HG03378 (cell line): ENCODE measurements at regions not wholly inside any gene's neighbourhood (a gene's known extent, or its start where the extent isn't known, plus 50 kb on each side); places are given as distances from the start of the nearest gene placed in this dataset.
A peak's percentile ranks its signal among the peaks of the same experiment; 100 is the strongest.
"Not testable (repeated sequence)": the region's sequence is repeated elsewhere in the genome, so short reads cannot be mapped to it uniquely, and the experiment has no call there.

ENCODE experiments used
- ATAC-seq: cut with Tn5 transposase; IDR thresholded peaks from one replicate; pipeline ENCODE4 v1.9.1; 2021; ENCODE audit warnings: mild to moderate bottlenecking, moderate library complexity; ENCODE audit not compliant: unreplicated experiment

- no peak for ATAC-seq
These were observed 475.6 kb upstream of the SYNCRIP start for GRCh38 chr6:86118271-86118670.

GRCh38 chr6:86107985-86108384 lies 465.3 kb upstream of the SYNCRIP start:
- no peak for ATAC-seq

GRCh38 chr6:86087954-86088353 lies 445.3 kb upstream of the SYNCRIP start:
- no peak for ATAC-seq

GRCh38 chr6:86079938-86080337 lies 437.3 kb upstream of the SYNCRIP start:
- ATAC-seq = no peak

- ATAC-seq = no peak
These were observed 427.5 kb upstream of the SYNCRIP start for GRCh38 chr6:86070151-86070550.

GRCh38 chr6:86065002-86065401 lies 422.3 kb upstream of the SYNCRIP start:
- not testable (repeated sequence) for ATAC-seq

- ATAC-seq = not testable (repeated sequence)
These were observed 414.8 kb upstream of the SYNCRIP start for GRCh38 chr6:86057293-86057980.

- no peak for ATAC-seq
These were observed 402.4 kb upstream of the SYNCRIP start for GRCh38 chr6:86045038-86045437.

- no peak for ATAC-seq
These were observed 399.5 kb upstream of the SYNCRIP start for GRCh38 chr6:86042214-86042613.

- ATAC-seq = no peak
These were observed 389.0 kb upstream of the SYNCRIP start for GRCh38 chr6:86031713-86032112.

GRCh38 chr6:86030875-86031274 lies 388.2 kb upstream of the SYNCRIP start:
- no peak for ATAC-seq

- no peak for ATAC-seq
These were observed 386.1 kb upstream of the SYNCRIP start for GRCh38 chr6:86028776-86029175.

- ATAC-seq = not testable (repeated sequence)
These were observed 384.2 kb upstream of the SYNCRIP start for GRCh38 chr6:86026890-86027289.

GRCh38 chr6:86017236-86017635 lies 374.6 kb upstream of the SYNCRIP start:
- peak; percentile 89 for ATAC-seq

- ATAC-seq = no peak
These were observed 373.9 kb upstream of the SYNCRIP start for GRCh38 chr6:86016567-86016966.

- ATAC-seq = no peak
These were observed 373.4 kb upstream of the SYNCRIP start for GRCh38 chr6:86016077-86016476.

GRCh38 chr6:86012991-86013390 lies 370.3 kb upstream of the SYNCRIP start:
- peak; percentile 55 for ATAC-seq

GRCh38 chr6:86010915-86011786 lies 368.5 kb upstream of the SYNCRIP start:
- ATAC-seq = no peak

- peak; percentile 75 for ATAC-seq
These were observed 354.5 kb upstream of the SYNCRIP start for GRCh38 chr6:85997206-85997605.

GRCh38 chr6:85996034-85996375 lies 353.3 kb upstream of the SYNCRIP start:
- no peak for ATAC-seq

GRCh38 chr6:85995339-85996033 lies 352.8 kb upstream of the SYNCRIP start:
- no peak for ATAC-seq

- no peak for ATAC-seq
These were observed 344.0 kb upstream of the SYNCRIP start for GRCh38 chr6:85986681-85987080.
